22Rv1 (cell line): ENCODE measurements at regions not wholly inside any gene's neighbourhood (a gene's known extent, or its start where the extent isn't known, plus 50 kb on each side); places are given as distances from the start of the nearest gene placed in this dataset.

ENCODE experiments used
- ZFX ChIP-seq: fragments of 450-650 bp; IDR thresholded peaks from 2 replicates; pipeline ENCODE4 v1.6.1; 2017; ENCODE audit warnings: antibody characterized with exemption, borderline replicate concordance
- TF ChIP-seq, protein P1 (sequence below): fragments of 450-650 bp; IDR thresholded peaks from 2 replicates; pipeline ENCODE4 v1.5.1; 2017; ENCODE audit warnings: mild to moderate bottlenecking

- TF ChIP-seq, protein P1, sequence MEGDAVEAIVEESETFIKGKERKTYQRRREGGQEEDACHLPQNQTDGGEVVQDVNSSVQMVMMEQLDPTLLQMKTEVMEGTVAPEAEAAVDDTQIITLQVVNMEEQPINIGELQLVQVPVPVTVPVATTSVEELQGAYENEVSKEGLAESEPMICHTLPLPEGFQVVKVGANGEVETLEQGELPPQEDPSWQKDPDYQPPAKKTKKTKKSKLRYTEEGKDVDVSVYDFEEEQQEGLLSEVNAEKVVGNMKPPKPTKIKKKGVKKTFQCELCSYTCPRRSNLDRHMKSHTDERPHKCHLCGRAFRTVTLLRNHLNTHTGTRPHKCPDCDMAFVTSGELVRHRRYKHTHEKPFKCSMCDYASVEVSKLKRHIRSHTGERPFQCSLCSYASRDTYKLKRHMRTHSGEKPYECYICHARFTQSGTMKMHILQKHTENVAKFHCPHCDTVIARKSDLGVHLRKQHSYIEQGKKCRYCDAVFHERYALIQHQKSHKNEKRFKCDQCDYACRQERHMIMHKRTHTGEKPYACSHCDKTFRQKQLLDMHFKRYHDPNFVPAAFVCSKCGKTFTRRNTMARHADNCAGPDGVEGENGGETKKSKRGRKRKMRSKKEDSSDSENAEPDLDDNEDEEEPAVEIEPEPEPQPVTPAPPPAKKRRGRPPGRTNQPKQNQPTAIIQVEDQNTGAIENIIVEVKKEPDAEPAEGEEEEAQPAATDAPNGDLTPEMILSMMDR: no peak
- no peak for TF ChIP-seq ZFX
These were observed 408.3 kb downstream of the KLF5 start for GRCh38 chr13:73467125-73467524.
